HG02642 (cell line): ENCODE measurements at regions not wholly inside any gene's neighbourhood (a gene's known extent, or its start where the extent isn't known, plus 50 kb on each side); places are given as distances from the start of the nearest gene placed in this dataset.
"Not testable (repeated sequence)": the region's sequence is repeated elsewhere in the genome, so short reads cannot be mapped to it uniquely, and the experiment has no call there.

Experiments used
- ATAC-seq: cut with Tn5 transposase; IDR thresholded peaks from one replicate; pipeline ENCODE4 v1.9.1; 2021; ENCODE audit warnings: mild to moderate bottlenecking; ENCODE audit not compliant: unreplicated experiment, poor library complexity

- ATAC-seq = no peak
Measured at GRCh38 chr17:77553459-77554066, 404.9 kb upstream of the TNRC6C start.

- no peak for ATAC-seq
Measured at GRCh38 chr17:77555121-77555591, 403.3 kb upstream of the TNRC6C start.

- no peak for ATAC-seq
Measured at GRCh38 chr17:77555741-77556291, 402.7 kb upstream of the TNRC6C start.

GRCh38 chr17:77556383-77557061 lies 402.0 kb upstream of the TNRC6C start:
- ATAC-seq = no peak

GRCh38 chr17:77558846-77559626 lies 399.5 kb upstream of the TNRC6C start:
- ATAC-seq = no peak

- ATAC-seq = no peak
Measured at GRCh38 chr17:77560381-77560780, 398.1 kb upstream of the TNRC6C start.

GRCh38 chr17:77560841-77561240 lies 397.7 kb upstream of the TNRC6C start:
- ATAC-seq = no peak

GRCh38 chr17:77562361-77562760 lies 396.1 kb upstream of the TNRC6C start:
- not testable (repeated sequence) for ATAC-seq

GRCh38 chr17:77563439-77564102 lies 394.9 kb upstream of the TNRC6C start:
- no peak for ATAC-seq

GRCh38 chr17:77564278-77564920 lies 394.1 kb upstream of the TNRC6C start:
- no peak for ATAC-seq

GRCh38 chr17:77565166-77565565 lies 393.3 kb upstream of the TNRC6C start:
- no peak for ATAC-seq

- no peak for ATAC-seq
Measured at GRCh38 chr17:77566151-77566550, 392.4 kb upstream of the TNRC6C start.

- no peak for ATAC-seq
Measured at GRCh38 chr17:77566566-77567138, 391.9 kb upstream of the TNRC6C start.

- no peak for ATAC-seq
Measured at GRCh38 chr17:77568540-77568939, 390.0 kb upstream of the TNRC6C start.

- no peak for ATAC-seq
Measured at GRCh38 chr17:77569846-77570564, 388.5 kb upstream of the TNRC6C start.

- ATAC-seq = no peak
Measured at GRCh38 chr17:77570565-77570898, 388.0 kb upstream of the TNRC6C start.

- ATAC-seq = no peak
Measured at GRCh38 chr17:77571155-77571981, 387.1 kb upstream of the TNRC6C start.

GRCh38 chr17:77572065-77572601 lies 386.4 kb upstream of the TNRC6C start:
- ATAC-seq = no peak
